HepG2 (cell line): ENCODE measurements at regions not wholly inside any gene's neighbourhood (a gene's known extent, or its start where the extent isn't known, plus 50 kb on each side); places are given as distances from the start of the nearest gene placed in this dataset.

Experiments
- ATAC-seq: fragments of 200-7000 bp; cut with Tn5 transposase; 3 replicates; pipeline ENCODE4 v1.9.1; 2020; ENCODE audit warnings: mild to moderate bottlenecking, moderate library complexity
- BruUV-seq: library from RNA; stranded (reverse); fragments of 400-500 nt; replicated peaks from 2 replicates; lab custom pipeline; 2021; lab: Mats Ljungman, UMichigan
- CTCF ChIA-PET: fragments of 300-600 bp; formaldehyde crosslinking; extraction: SDS; loops from one replicate; lab custom pipeline; 2021; ENCODE audit warnings: low total read pairs, inconsistent platforms, low intra/inter-chr PET ratio; lab: Yijun Ruan, JAX
- POLR2A ChIA-PET: fragments of 350-600 bp; sonication (Branson Sonifier 250); formaldehyde crosslinking; loops from one replicate; lab custom pipeline; 2020; ENCODE audit warnings: antibody characterized with exemption, inconsistent platforms; lab: Yijun Ruan, JAX
- DNase-seq: peaks from one replicate; pipeline ENCODE4 v3.0.0-alpha.2; 2015; ENCODE audit warnings: low spot score
- FAIRE-seq: peaks from 3 replicates; lab custom pipeline; 2011; peaks lifted over from hg19 to GRCh38; lab: Jason Lieb, UNC
- H2AFZ ChIP-seq: one replicate; pipeline ENCODE4 v1.6.1; 2011; ENCODE audit warnings: low read length, inconsistent platforms
- H3K27ac ChIP-seq: fragments of 300-600 bp; 3 replicates; pipeline ENCODE4 v1.8.0; 2011; ENCODE audit warnings: mixed run types, mild to moderate bottlenecking, mixed read lengths, low read length, inconsistent platforms; ENCODE audit not compliant: insufficient read depth; ENCODE audit errors: extremely low read length
- H3K27me3 ChIP-seq, 2 experiments: fragments of 200-600 bp in 1 of 2; 2 replicates in 1 of 2; 3 replicates in 1 of 2; pipeline versions ENCODE4 v1.6.0 to v1.8.0; 2011; ENCODE audit warnings: low read length in 2 of 2, mild to moderate bottlenecking in 2 of 2, moderate library complexity in 2 of 2, inconsistent platforms in 1 of 2; ENCODE audit not compliant: insufficient read depth in 2 of 2, control insufficient read depth in 1 of 2
- H3K36me3 ChIP-seq, 2 experiments: fragments of 200-600 bp in 1 of 2; replicated peaks in 1 of 2; 2 replicates in 1 of 2; 3 replicates in 1 of 2; pipeline versions ENCODE4 v1.5.1 to v1.8.0; 2011; ENCODE audit warnings: low read length in 2 of 2, inconsistent platforms in 1 of 2; ENCODE audit not compliant: insufficient read depth in 2 of 2, control insufficient read depth in 1 of 2
- H3K4me1 ChIP-seq: 2 replicates; pipeline ENCODE4 v1.5.1; 2012; ENCODE audit warnings: low read length, inconsistent platforms; ENCODE audit not compliant: insufficient read depth
- H3K4me2 ChIP-seq: 2 replicates; pipeline ENCODE4 v1.6.0; 2011; ENCODE audit warnings: low read depth, low read length, inconsistent platforms
- H3K4me3 ChIP-seq, 3 experiments: fragments of 200-600 bp in 1 of 3; sonication (generic), shearing (Covaris generic) in 1 of 3; replicated peaks in 1 of 3; 2 replicates each; pipeline ENCODE4 v1.5.1; 2011 to 2016; ENCODE audit warnings: low read length in 3 of 3, inconsistent platforms in 2 of 3, low read depth in 2 of 3, mild to moderate bottlenecking in 2 of 3, control low read depth in 1 of 3, mixed read lengths in 1 of 3; ENCODE audit not compliant: insufficient read depth in 1 of 3
- H3K79me2 ChIP-seq: one replicate; pipeline ENCODE4 v1.6.1; 2011; ENCODE audit warnings: low read length, inconsistent platforms; ENCODE audit not compliant: insufficient read depth
- H3K9ac ChIP-seq: 2 replicates; pipeline ENCODE4 v1.6.0; 2011; ENCODE audit warnings: mild to moderate bottlenecking, low read depth, low read length, inconsistent platforms; ENCODE audit not compliant: insufficient read depth
- H3K9me3 ChIP-seq: 2 replicates; pipeline ENCODE4 v1.5.1; 2012; ENCODE audit warnings: mild to moderate bottlenecking, low read length
- H4K20me1 ChIP-seq: 2 replicates; pipeline ENCODE4 v1.6.0; 2011; ENCODE audit warnings: inconsistent platforms, mild to moderate bottlenecking, low read length, moderate library complexity; ENCODE audit not compliant: insufficient read depth
- FIP1L1 ChIP-seq: fragments of 200-400 bp; formaldehyde crosslinking; IDR thresholded peaks from 2 replicates; pipeline ENCODE4 v1.6.1; 2018; ENCODE audit warnings: low read depth, mild to moderate bottlenecking, low read length, moderate library complexity, borderline replicate concordance; ENCODE audit not compliant: insufficient read depth
- NAIF1 ChIP-seq: sonication (generic); formaldehyde crosslinking; IDR thresholded peaks from 2 replicates; pipeline ENCODE4 v1.5.0; 2020; ENCODE audit warnings: mild to moderate bottlenecking, missing genetic modification reagents, borderline replicate concordance
- RFXAP ChIP-seq: sonication (generic); formaldehyde crosslinking; IDR thresholded peaks from 2 replicates; pipeline ENCODE4 v1.4.0; 2020; ENCODE audit warnings: missing genetic modification reagents, borderline replicate concordance
- TCF7L2 ChIP-seq: IDR thresholded peaks from 2 replicates; pipeline ENCODE4 v1.6.1; 2011; ENCODE audit warnings: mild to moderate bottlenecking, low read depth, low read length, moderate library complexity
- THYN1 ChIP-seq: sonication (generic); formaldehyde crosslinking; IDR thresholded peaks from 2 replicates; pipeline ENCODE4 v1.8.1; 2023; ENCODE audit warnings: low read depth, mild to moderate bottlenecking, moderate library complexity, missing genetic modification reagents, borderline replicate concordance
- ZNF850 ChIP-seq: sonication (generic); formaldehyde crosslinking; conservative IDR thresholded peaks from 2 replicates; pipeline ENCODE4 v1.9.0; 2021; ENCODE audit warnings: mild to moderate bottlenecking, missing genetic modification reagents
- WGBS: methylation state at CpG from one replicate; pipeline ENCODE4 v1.1.6; 2017; ENCODE audit warnings: low lambda C conversion rate; 5-methylcytosine and 5-hydroxymethylcytosine counted together
- in situ Hi-C: cut with HindIII; loops from 2 replicates; pipeline ENCODE4 v1.10.0; 2017; ENCODE audit warnings: low pct_unique_long_range_greater_than_20kb; ENCODE audit not compliant: extremely low pct_ligation_motif_present
- intact Hi-C: fragments of 100-400 bp; cut with micrococcal nuclease; formaldehyde crosslinking; loops from one replicate; pipeline ENCODE4 v1.10.0; 2022; ENCODE audit not compliant: unreplicated experiment
- TF ChIP-seq, protein P1 (sequence below): sonication (generic); formaldehyde crosslinking; IDR thresholded peaks from 2 replicates; pipeline ENCODE4 v1.4.0; 2020; ENCODE audit warnings: mild to moderate bottlenecking, missing genetic modification reagents
- TF ChIP-seq, protein P2 (sequence below): sonication (generic); formaldehyde crosslinking; IDR thresholded peaks from 2 replicates; pipeline ENCODE4 v1.9.0; 2021; ENCODE audit warnings: missing genetic modification reagents, mild to moderate bottlenecking, borderline replicate concordance
- TF ChIP-seq, protein P3 (sequence below): sonication (generic); formaldehyde crosslinking; IDR thresholded peaks from 2 replicates; pipeline ENCODE4 v1.8.1; 2022; ENCODE audit warnings: mild to moderate bottlenecking, missing genetic modification reagents
- TF ChIP-seq, protein P4 (sequence below): sonication (generic); formaldehyde crosslinking; IDR thresholded peaks from 2 replicates; pipeline ENCODE4 v1.8.0; 2022; ENCODE audit warnings: mild to moderate bottlenecking, missing genetic modification reagents; ENCODE audit not compliant: insufficient replicate concordance

DNA sequence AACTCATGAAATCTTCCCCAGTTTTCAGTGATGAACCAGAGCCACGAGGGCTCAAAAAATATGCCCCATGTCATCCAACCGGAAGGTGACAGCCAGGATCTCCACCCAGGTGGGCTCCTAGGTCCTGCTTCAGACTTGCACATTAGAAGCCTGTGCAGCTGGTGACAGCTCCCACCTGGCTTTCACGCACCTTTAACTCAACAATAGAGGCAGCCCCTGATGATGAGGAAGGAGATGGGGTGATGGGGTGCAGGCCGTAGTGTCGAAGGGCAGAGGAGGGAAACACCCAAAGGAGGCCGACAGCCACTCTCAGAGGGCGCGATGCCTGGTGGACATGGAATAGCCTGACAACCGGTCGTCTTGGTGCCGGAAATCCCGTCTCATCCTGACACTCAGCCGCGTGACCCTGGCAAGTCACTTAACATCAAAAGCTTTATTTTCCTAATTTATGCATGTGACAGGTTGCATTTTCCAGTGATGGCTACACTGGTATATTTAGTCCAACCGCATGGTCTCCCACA lies 118.0 kb downstream of the SOX1 start:
- Histone ChIP-seq H3K9me3 (no peaks in the 10 kb centered on the region), H3K27me3 (peaks cover 2 to 19% of the 10 kb centered on the region in 2 experiments; a peak in 4 of 5 replicates), H4K20me1 (no peaks in the 10 kb centered on the region), H3K4me3 (no peak overlapping the region), H2AFZ (no peak overlapping the region), H3K9ac (no peak overlapping the region), H3K79me2 (no peaks in the 10 kb centered on the region), H3K36me3 (no peaks in the 10 kb centered on the region), H3K4me1 (no peaks in the 10 kb centered on the region), H3K4me2 (no peak overlapping the region), H3K27ac (no peak overlapping the region)
- in situ Hi-C loops (no loop called here), intact Hi-C loops (no loop called here)
- WGBS: 63% methylated on average over 15 of the region's 15 CpGs
- CTCF ChIA-PET: no interaction called here
- ATAC-seq: no peak
- POLR2A ChIA-PET: no interaction called here
- no peak for DNase-seq
- FAIRE-seq: no peak
- no peak for TF ChIP-seq THYN1 (CRISPR knock-in tag)
- no peak for TF ChIP-seq TCF7L2
- TF ChIP-seq, protein P1, sequence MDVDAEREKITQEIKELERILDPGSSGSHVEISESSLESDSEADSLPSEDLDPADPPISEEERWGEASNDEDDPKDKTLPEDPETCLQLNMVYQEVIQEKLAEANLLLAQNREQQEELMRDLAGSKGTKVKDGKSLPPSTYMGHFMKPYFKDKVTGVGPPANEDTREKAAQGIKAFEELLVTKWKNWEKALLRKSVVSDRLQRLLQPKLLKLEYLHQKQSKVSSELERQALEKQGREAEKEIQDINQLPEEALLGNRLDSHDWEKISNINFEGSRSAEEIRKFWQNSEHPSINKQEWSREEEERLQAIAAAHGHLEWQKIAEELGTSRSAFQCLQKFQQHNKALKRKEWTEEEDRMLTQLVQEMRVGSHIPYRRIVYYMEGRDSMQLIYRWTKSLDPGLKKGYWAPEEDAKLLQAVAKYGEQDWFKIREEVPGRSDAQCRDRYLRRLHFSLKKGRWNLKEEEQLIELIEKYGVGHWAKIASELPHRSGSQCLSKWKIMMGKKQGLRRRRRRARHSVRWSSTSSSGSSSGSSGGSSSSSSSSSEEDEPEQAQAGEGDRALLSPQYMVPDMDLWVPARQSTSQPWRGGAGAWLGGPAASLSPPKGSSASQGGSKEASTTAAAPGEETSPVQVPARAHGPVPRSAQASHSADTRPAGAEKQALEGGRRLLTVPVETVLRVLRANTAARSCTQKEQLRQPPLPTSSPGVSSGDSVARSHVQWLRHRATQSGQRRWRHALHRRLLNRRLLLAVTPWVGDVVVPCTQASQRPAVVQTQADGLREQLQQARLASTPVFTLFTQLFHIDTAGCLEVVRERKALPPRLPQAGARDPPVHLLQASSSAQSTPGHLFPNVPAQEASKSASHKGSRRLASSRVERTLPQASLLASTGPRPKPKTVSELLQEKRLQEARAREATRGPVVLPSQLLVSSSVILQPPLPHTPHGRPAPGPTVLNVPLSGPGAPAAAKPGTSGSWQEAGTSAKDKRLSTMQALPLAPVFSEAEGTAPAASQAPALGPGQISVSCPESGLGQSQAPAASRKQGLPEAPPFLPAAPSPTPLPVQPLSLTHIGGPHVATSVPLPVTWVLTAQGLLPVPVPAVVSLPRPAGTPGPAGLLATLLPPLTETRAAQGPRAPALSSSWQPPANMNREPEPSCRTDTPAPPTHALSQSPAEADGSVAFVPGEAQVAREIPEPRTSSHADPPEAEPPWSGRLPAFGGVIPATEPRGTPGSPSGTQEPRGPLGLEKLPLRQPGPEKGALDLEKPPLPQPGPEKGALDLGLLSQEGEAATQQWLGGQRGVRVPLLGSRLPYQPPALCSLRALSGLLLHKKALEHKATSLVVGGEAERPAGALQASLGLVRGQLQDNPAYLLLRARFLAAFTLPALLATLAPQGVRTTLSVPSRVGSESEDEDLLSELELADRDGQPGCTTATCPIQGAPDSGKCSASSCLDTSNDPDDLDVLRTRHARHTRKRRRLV: no peak
- TF ChIP-seq, protein P2, sequence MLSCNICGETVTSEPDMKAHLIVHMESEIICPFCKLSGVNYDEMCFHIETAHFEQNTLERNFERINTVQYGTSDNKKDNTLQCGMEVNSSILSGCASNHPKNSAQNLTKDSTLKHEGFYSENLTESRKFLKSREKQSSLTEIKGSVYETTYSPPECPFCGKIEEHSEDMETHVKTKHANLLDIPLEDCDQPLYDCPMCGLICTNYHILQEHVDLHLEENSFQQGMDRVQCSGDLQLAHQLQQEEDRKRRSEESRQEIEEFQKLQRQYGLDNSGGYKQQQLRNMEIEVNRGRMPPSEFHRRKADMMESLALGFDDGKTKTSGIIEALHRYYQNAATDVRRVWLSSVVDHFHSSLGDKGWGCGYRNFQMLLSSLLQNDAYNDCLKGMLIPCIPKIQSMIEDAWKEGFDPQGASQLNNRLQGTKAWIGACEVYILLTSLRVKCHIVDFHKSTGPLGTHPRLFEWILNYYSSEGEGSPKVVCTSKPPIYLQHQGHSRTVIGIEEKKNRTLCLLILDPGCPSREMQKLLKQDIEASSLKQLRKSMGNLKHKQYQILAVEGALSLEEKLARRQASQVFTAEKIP (CRISPR knock-in tag): no peak
- no peak for TF ChIP-seq RFXAP (CRISPR knock-in tag)
- no peak for TF ChIP-seq ZNF850
- TF ChIP-seq, protein P3, sequence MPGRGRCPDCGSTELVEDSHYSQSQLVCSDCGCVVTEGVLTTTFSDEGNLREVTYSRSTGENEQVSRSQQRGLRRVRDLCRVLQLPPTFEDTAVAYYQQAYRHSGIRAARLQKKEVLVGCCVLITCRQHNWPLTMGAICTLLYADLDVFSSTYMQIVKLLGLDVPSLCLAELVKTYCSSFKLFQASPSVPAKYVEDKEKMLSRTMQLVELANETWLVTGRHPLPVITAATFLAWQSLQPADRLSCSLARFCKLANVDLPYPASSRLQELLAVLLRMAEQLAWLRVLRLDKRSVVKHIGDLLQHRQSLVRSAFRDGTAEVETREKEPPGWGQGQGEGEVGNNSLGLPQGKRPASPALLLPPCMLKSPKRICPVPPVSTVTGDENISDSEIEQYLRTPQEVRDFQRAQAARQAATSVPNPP (CRISPR knock-in tag): no peak
- no peak for TF ChIP-seq NAIF1 (CRISPR knock-in tag)
- TF ChIP-seq, protein P4, sequence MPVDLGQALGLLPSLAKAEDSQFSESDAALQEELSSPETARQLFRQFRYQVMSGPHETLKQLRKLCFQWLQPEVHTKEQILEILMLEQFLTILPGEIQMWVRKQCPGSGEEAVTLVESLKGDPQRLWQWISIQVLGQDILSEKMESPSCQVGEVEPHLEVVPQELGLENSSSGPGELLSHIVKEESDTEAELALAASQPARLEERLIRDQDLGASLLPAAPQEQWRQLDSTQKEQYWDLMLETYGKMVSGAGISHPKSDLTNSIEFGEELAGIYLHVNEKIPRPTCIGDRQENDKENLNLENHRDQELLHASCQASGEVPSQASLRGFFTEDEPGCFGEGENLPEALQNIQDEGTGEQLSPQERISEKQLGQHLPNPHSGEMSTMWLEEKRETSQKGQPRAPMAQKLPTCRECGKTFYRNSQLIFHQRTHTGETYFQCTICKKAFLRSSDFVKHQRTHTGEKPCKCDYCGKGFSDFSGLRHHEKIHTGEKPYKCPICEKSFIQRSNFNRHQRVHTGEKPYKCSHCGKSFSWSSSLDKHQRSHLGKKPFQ: no peak
- TF ChIP-seq FIP1L1: no peak
- BruUV-seq: no TSS peak
